KMS-11 (cell line): ENCODE measurements at regions not wholly inside any gene's neighbourhood (a gene's known extent, or its start where the extent isn't known, plus 50 kb on each side); places are given as distances from the start of the nearest gene placed in this dataset.

ENCODE experiments used
- H2AFZ ChIP-seq: fragments of 200-600 bp; sonication (generic); 2 replicates; pipeline ENCODE4 v1.6.1; 2016; ENCODE audit warnings: antibody characterized with exemption, mixed run types, low read depth
- H3K27ac ChIP-seq: fragments of 200-600 bp; sonication (generic); 2 replicates; pipeline ENCODE4 v1.6.1; 2016; ENCODE audit warnings: mild to moderate bottlenecking, mixed run types
- H3K27me3 ChIP-seq: fragments of 200-600 bp; sonication (generic); 2 replicates; pipeline ENCODE4 v1.6.1; 2017; ENCODE audit warnings: mild to moderate bottlenecking, low read depth, mixed run types, moderate library complexity; ENCODE audit not compliant: insufficient read depth
- H3K36me3 ChIP-seq: fragments of 200-600 bp; sonication (generic); 2 replicates; pipeline ENCODE4 v1.6.1; 2017; ENCODE audit warnings: mild to moderate bottlenecking, mixed run types; ENCODE audit not compliant: insufficient read depth
- H3K4me1 ChIP-seq: fragments of 200-600 bp; sonication (generic); 2 replicates; pipeline ENCODE4 v1.6.1; 2016; ENCODE audit warnings: mild to moderate bottlenecking, low read depth, mixed run types; ENCODE audit not compliant: poor library complexity, severe bottlenecking
- H3K4me2 ChIP-seq: fragments of 200-600 bp; sonication (generic); 2 replicates; pipeline ENCODE4 v1.7.0; 2016; ENCODE audit warnings: mild to moderate bottlenecking, mixed run types
- H3K4me3 ChIP-seq: fragments of 200-600 bp; sonication (generic); IDR thresholded peaks from 2 replicates; pipeline ENCODE4 v1.6.1; 2017; ENCODE audit warnings: low read depth, low read length, mixed read lengths; ENCODE audit not compliant: insufficient read depth
- H3K79me2 ChIP-seq: fragments of 200-600 bp; sonication (generic); 2 replicates; pipeline ENCODE4 v1.6.1; 2016; ENCODE audit warnings: low read depth, mixed run types; ENCODE audit not compliant: insufficient read depth
- H3K9ac ChIP-seq: fragments of 200-600 bp; sonication (generic); 2 replicates; pipeline ENCODE4 v1.6.1; 2016; ENCODE audit warnings: mild to moderate bottlenecking, mixed run types
- H4K20me1 ChIP-seq: fragments of 200-600 bp; sonication (generic); 2 replicates; pipeline ENCODE4 v1.6.1; 2016; ENCODE audit warnings: mild to moderate bottlenecking, mixed run types; ENCODE audit not compliant: insufficient read depth
- TF ChIP-seq, protein P1 (sequence below): fragments of 200-600 bp; sonication (generic); conservative IDR thresholded peaks from 2 replicates; pipeline ENCODE4 v1.6.1; 2017; ENCODE audit warnings: low read depth, mild to moderate bottlenecking, antibody characterized with exemption, low read length, moderate library complexity, mixed read lengths

DNA sequence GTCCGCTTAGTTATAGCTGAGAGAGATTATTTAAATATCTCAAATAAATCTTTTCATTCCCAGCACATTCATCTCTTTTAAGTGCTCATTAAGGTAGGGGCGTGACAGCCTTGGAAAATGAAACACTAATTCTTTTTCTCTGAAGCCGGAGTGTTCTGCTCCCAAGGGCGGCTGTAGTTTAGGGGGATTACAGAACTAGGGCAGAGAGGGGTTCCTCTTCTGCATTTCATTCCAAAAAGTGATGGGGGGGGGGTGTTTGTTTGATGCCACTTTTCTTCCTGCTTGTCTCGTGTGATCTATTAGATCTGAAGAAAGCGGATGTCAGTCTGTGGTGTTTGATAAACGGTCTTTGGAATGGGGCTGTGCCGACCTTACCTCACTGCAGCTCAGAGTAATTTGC, 506.5 kb upstream of the MGMT start:
- H3K27me3 ChIP-seq, result no peaks in the 10 kb centered on the region
- no peak overlapping the region for H3K27ac ChIP-seq
- H2AFZ ChIP-seq, result no peak overlapping the region
- TF ChIP-seq, protein P1, sequence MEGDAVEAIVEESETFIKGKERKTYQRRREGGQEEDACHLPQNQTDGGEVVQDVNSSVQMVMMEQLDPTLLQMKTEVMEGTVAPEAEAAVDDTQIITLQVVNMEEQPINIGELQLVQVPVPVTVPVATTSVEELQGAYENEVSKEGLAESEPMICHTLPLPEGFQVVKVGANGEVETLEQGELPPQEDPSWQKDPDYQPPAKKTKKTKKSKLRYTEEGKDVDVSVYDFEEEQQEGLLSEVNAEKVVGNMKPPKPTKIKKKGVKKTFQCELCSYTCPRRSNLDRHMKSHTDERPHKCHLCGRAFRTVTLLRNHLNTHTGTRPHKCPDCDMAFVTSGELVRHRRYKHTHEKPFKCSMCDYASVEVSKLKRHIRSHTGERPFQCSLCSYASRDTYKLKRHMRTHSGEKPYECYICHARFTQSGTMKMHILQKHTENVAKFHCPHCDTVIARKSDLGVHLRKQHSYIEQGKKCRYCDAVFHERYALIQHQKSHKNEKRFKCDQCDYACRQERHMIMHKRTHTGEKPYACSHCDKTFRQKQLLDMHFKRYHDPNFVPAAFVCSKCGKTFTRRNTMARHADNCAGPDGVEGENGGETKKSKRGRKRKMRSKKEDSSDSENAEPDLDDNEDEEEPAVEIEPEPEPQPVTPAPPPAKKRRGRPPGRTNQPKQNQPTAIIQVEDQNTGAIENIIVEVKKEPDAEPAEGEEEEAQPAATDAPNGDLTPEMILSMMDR, result no peak
- H3K9ac ChIP-seq, result no peak overlapping the region
- no peaks in the 10 kb centered on the region for H3K4me1 ChIP-seq
- H4K20me1 ChIP-seq, result no peaks in the 10 kb centered on the region
- no peaks in the 10 kb centered on the region for H3K36me3 ChIP-seq
- H3K4me3 ChIP-seq, result no peak overlapping the region
- no peaks in the 10 kb centered on the region for H3K79me2 ChIP-seq
- no peak overlapping the region for H3K4me2 ChIP-seq

DNA sequence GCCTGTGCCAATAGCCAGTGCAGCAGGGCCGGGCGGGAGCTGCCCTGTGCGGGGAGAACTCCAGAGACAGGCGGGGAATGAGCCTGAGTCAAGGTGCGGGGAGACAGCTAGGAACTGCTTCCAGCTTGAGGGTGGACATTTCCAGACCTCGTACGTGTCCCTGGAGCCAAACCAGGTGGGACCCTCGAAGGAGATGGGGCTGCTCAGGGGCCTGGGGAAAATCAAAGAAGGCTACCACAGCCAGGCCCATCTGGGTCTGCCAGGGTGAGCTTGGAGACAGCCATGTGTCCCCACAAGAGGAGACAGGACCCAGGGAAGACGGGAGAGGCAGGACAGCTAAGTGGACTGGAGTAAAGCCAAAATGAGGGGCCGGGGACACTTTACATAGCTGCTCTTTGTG, 504.9 kb upstream of the MGMT start:
- Histone ChIP-seq H3K79me2 (no peaks in the 10 kb centered on the region), H3K36me3 (no peaks in the 10 kb centered on the region), H3K27me3 (no peaks in the 10 kb centered on the region), H3K4me3 (no peak overlapping the region), H3K4me1 (no peaks in the 10 kb centered on the region), H3K4me2 (no peak overlapping the region), H3K9ac (no peak overlapping the region), H2AFZ (no peak overlapping the region), H3K27ac (no peak overlapping the region), H4K20me1 (no peaks in the 10 kb centered on the region)
- TF ChIP-seq, protein P1, result no peak

DNA sequence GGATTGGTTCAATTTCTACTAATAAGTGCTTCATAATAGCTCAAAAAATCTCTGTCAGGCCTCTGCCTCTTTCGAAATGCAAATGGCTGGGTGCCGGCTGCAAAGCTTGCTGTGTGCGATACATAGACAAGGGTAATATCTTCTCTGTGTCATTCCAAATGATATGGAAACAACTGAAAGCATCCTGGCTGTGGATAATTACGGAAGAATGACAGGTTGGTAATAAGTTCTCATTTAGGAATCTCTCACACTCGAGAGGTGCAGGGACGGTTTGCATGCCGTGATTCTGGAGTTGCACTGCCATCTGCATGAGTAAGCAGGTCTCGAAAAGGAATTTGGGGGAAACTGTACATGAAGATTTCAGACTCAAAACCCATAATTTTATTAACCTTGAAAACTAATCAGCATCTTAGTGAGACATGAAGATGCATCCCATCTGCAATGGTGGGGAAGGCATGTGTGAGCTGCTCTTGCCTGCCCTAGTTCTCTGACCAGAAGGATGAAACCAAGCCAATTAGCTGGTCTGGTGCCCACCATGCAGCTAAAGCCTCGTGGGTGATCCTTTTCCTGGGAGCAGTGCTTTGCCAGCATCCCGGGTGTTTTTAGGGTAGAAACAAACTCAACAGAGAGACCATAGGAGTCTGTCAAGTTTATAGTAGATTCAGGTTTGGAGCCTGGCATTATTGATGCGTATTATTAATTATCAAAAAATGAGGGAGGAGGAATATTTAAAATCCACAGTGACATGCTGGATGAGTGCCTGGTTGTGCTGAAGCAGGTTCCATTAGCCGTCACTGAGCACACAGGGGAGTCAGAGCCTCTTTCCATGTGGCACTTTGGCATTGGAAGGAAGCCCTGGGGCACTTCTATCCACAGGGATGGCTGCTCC, 503.6 kb upstream of the MGMT start:
- no peak overlapping the region for H3K27ac ChIP-seq
- no peaks in the 10 kb centered on the region for H3K79me2 ChIP-seq
- no peak overlapping the region for H3K4me3 ChIP-seq
- H3K4me2 ChIP-seq, result no peak overlapping the region
- H2AFZ ChIP-seq, result no peak overlapping the region
- no peaks in the 10 kb centered on the region for H3K4me1 ChIP-seq
- no peaks in the 10 kb centered on the region for H3K36me3 ChIP-seq
- TF ChIP-seq, protein P1, result no peak
- H3K27me3 ChIP-seq, result no peaks in the 10 kb centered on the region
- H4K20me1 ChIP-seq, result no peaks in the 10 kb centered on the region
- H3K9ac ChIP-seq, result no peak overlapping the region

DNA sequence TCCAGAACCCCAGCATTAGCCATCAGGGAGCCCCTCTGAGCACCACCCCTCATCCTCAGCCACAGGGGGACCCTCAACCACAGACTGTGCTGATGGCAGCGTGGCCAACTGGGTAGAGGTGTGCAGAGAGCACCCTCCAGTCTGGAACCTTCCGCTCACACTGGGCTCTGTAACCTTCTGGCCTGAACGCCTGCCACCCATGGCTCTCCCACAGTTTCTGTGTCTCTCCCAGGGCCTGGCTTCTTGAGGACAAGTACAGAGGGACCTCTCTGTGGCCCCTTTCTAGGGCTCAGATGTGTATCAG, 503.0 kb upstream of the MGMT start:
- Histone ChIP-seq H3K27ac (no peak overlapping the region), H3K9ac (no peak overlapping the region), H3K27me3 (no peaks in the 10 kb centered on the region), H3K36me3 (no peaks in the 10 kb centered on the region), H3K4me3 (no peak overlapping the region), H3K79me2 (no peaks in the 10 kb centered on the region), H4K20me1 (no peaks in the 10 kb centered on the region), H2AFZ (no peak overlapping the region), H3K4me1 (no peaks in the 10 kb centered on the region), H3K4me2 (no peak overlapping the region)
- TF ChIP-seq, protein P1, result no peak
